Thoracic aorta (tissue), 2 donors: ENCODE measurements at regions not wholly inside any gene's neighbourhood (a gene's known extent, or its start where the extent isn't known, plus 50 kb on each side); places are given as distances from the start of the nearest gene placed in this dataset.
"Not testable (repeated sequence)": the region's sequence is repeated elsewhere in the genome, so short reads cannot be mapped to it uniquely, and the experiment has no call there.

ENCODE experiments used
- ATAC-seq: fragments of 150-250 bp; one replicate; pipeline ENCODE4 v1.8.0; 2017; ENCODE audit warnings: low read depth; ENCODE audit not compliant: insufficient number of reproducible peaks, low FRiP score
- DNase-seq: peaks from one replicate; pipeline ENCODE4 v3.0.0-alpha.2; 2020; ENCODE audit warnings: low spot score
- H3K27ac ChIP-seq, 2 donors: fragments of 200-600 bp; sonication (generic); 1 replicate in 1 of 2; 2 replicates in 1 of 2; pipeline ENCODE4 v1.5.1; 2016; ENCODE audit warnings: mild to moderate bottlenecking in 2 of 2, moderate library complexity in 2 of 2
- H3K27me3 ChIP-seq: fragments of 200-600 bp; sonication (generic); replicated peaks from 2 replicates; pipeline ENCODE4 v1.6.0; 2016; ENCODE audit warnings: mild to moderate bottlenecking; ENCODE audit not compliant: insufficient read depth
- H3K36me3 ChIP-seq: fragments of 200-600 bp; sonication (generic); one replicate; pipeline ENCODE4 v1.5.1; 2016
- H3K4me1 ChIP-seq, 2 donors: fragments of 200-600 bp; sonication (generic); 1 replicate in 1 of 2; 2 replicates in 1 of 2; pipeline versions ENCODE4 v1.5.1 to v1.6.0; 2016; ENCODE audit warnings: low read depth in 2 of 2, mild to moderate bottlenecking in 1 of 2; ENCODE audit not compliant: control insufficient read depth in 1 of 2
- H3K4me3 ChIP-seq: fragments of 200-600 bp; sonication (generic); 2 replicates; pipeline ENCODE4 v1.5.1; 2016; ENCODE audit warnings: mild to moderate bottlenecking
- H3K9me3 ChIP-seq: fragments of 200-600 bp; sonication (generic); 2 replicates; pipeline ENCODE4 v1.5.1; 2016
- TF ChIP-seq, protein P1 (sequence below): fragments of 200-600 bp; sonication (generic); IDR thresholded peaks from one replicate; pipeline ENCODE4 v1.5.1; 2019; ENCODE audit warnings: antibody characterized with exemption

DNA sequence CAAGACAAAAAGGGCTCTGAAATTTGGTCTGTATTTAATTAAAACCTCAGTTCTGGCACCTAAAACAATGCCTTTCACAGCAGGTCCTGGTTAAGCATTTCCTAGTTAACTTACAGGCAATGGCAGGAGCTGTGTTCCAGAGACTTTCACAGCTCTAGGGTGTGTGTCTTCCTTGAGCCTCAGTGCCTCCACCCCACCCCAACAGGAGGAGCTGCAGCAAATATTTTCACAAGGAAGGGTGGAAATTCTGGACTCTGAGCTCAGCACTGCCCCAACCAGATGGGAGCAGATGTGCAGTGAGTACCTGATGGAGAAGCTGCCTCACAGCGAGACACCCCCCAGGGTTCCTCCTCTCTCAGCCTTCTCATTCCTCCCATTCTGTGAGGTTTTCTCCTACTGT is 106.3 kb upstream of the SPATA12 start:
- no peaks in the 10 kb centered on the region for H3K27me3 ChIP-seq
- DNase-seq (no peak), ATAC-seq (no peak)
- no peak overlapping the region for H3K4me3 ChIP-seq
- TF ChIP-seq, protein P1, sequence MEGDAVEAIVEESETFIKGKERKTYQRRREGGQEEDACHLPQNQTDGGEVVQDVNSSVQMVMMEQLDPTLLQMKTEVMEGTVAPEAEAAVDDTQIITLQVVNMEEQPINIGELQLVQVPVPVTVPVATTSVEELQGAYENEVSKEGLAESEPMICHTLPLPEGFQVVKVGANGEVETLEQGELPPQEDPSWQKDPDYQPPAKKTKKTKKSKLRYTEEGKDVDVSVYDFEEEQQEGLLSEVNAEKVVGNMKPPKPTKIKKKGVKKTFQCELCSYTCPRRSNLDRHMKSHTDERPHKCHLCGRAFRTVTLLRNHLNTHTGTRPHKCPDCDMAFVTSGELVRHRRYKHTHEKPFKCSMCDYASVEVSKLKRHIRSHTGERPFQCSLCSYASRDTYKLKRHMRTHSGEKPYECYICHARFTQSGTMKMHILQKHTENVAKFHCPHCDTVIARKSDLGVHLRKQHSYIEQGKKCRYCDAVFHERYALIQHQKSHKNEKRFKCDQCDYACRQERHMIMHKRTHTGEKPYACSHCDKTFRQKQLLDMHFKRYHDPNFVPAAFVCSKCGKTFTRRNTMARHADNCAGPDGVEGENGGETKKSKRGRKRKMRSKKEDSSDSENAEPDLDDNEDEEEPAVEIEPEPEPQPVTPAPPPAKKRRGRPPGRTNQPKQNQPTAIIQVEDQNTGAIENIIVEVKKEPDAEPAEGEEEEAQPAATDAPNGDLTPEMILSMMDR, result no peak
- H3K4me1 ChIP-seq, result no peaks in the 10 kb centered on the region
- no peaks in the 10 kb centered on the region for H3K36me3 ChIP-seq
- H3K27ac ChIP-seq, result no peak overlapping the region
- no peaks in the 10 kb centered on the region for H3K9me3 ChIP-seq

DNA sequence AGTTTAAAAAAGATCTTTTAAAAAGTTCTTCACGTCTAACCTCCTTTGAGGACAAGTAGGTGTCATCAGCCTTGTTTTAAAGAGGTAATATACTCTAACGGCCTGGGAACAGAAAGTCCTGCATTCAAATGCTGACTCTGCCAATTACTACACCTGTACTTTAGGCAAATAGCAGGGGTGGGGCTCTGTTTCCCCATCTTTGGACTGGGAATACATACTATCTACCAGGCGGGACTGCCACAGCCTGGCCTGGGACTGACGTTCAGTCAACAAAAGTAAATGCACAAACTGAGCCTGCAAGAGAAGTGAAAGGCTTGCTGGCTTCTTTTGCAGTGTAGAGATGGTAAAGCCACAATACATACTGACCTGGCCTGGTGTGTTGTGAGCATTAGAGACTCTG is 107.6 kb upstream of the SPATA12 start:
- TF ChIP-seq, protein P1, result no peak
- H3K4me3 ChIP-seq, result no peak overlapping the region
- no peaks in the 10 kb centered on the region for H3K9me3 ChIP-seq
- H3K27me3 ChIP-seq, result no peaks in the 10 kb centered on the region
- ATAC-seq (no peak), DNase-seq (no peak)
- no peaks in the 10 kb centered on the region for H3K36me3 ChIP-seq
- no peak overlapping the region for H3K27ac ChIP-seq
- no peaks in the 10 kb centered on the region for H3K4me1 ChIP-seq

DNA sequence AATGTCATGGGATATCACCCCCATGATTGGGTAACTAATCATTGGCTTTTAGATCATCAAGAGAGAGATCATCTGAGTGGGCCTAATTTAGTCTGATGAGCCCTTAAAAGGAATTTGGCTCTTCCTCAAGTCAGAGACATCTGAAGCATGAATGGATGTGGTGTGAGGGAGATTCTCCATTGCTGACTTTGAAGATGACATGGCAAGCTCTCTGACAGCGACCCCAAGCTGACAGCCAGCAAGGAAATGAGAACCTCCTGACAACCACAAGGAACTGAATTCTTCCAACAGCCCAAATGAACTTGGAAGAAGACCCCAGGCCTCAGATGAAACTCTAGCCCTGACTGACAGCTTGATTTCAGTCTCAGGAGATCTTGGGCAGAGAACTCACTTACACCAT is 108.4 kb upstream of the SPATA12 start:
- no peak overlapping the region for H3K27ac ChIP-seq
- no peak for DNase-seq
- ATAC-seq, result no peak
- no peak overlapping the region for H3K4me3 ChIP-seq
- H3K4me1 ChIP-seq, result no peaks in the 10 kb centered on the region
- no peaks in the 10 kb centered on the region for H3K36me3 ChIP-seq
- no peaks in the 10 kb centered on the region for H3K9me3 ChIP-seq
- no peaks in the 10 kb centered on the region for H3K27me3 ChIP-seq
- TF ChIP-seq, protein P1, result no peak

DNA sequence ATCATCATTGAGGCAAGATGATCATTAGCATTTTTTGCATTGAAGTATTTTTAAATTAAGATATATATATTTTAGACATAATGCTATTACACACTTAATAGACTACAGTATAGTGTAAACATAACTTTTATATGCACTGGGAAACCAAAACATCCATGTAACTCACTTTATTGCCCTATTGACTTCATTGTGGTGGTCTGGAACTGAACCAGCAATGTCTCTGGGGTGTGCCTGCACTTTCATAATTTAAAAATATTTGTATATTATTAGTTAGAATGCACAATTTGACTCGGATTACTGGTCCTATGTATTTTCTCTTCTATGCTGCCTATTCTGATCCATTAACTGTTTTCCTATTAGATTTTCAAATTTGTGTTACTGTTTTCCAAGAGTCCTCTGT is 109.1 kb upstream of the SPATA12 start:
- DNase-seq (no peak), ATAC-seq (no peak)
- no peaks in the 10 kb centered on the region for H3K9me3 ChIP-seq
- no peak overlapping the region for H3K27ac ChIP-seq
- TF ChIP-seq, protein P1, result no peak
- H3K4me3 ChIP-seq, result no peak overlapping the region
- no peaks in the 10 kb centered on the region for H3K36me3 ChIP-seq
- H3K27me3 ChIP-seq, result no peaks in the 10 kb centered on the region
- no peaks in the 10 kb centered on the region for H3K4me1 ChIP-seq

DNA sequence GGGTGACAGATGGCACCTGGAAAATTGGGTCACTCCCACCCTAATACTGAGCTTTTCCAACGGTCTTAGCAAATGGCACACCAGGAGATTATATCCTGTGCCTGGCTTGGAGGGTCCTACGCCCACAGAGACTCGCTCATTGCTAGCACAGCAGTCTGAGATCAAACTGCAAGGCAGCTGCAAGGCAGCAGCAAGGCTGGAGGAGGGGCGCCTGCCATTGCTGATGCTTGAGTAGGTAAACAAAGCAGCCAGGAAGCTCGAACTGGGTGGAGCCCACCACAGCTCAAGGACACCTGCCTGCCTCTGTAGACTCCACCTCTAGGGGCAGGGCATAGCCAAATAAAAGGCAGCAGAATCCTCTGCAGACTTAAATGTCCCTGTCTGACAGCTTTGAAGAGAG is 115.1 kb upstream of the SPATA12 start:
- not testable (repeated sequence) for H3K9me3 ChIP-seq, H3K4me3 ChIP-seq, H3K36me3 ChIP-seq, H3K27ac ChIP-seq, ATAC-seq, H3K27me3 ChIP-seq, DNase-seq, H3K4me1 ChIP-seq

DNA sequence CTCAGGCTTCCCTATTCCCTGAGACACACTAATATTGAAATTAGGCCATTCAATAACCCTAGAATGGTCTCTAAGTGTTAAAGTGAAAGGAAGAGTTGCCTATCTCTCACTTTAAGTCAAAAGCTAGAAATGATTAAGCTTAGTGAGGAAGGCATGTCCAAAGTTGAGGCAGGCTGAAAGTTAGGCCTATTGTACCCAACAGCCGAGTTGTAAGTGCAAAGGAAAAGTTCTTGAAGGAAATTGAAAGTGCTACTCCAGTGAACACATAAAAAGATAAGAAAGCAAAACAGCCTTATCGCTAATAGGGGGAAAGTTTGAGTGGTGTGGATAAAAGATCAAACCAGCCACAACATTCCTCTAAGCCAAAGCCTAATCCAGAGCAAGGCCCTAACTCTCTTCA is 117.9 kb upstream of the SPATA12 start:
- ATAC-seq, result no peak
- Histone ChIP-seq H3K36me3 (no peaks in the 10 kb centered on the region), H3K27ac (no peak overlapping the region), H3K27me3 (no peaks in the 10 kb centered on the region), H3K4me1 (no peaks in the 10 kb centered on the region), H3K4me3 (no peak overlapping the region), H3K9me3 (peaks cover 2% of the 10 kb centered on the region)
- DNase-seq, result no peak
- TF ChIP-seq, protein P1, result no peak
